ENCODE measurements at regions not wholly inside any gene's neighbourhood (a gene's known extent, or its start where the extent isn't known, plus 50 kb on each side); places are given as distances from the start of the nearest gene placed in this dataset.
"Not testable (repeated sequence)": the region's sequence is repeated elsewhere in the genome, so short reads cannot be mapped to it uniquely, and the experiment has no call there.

DNA sequence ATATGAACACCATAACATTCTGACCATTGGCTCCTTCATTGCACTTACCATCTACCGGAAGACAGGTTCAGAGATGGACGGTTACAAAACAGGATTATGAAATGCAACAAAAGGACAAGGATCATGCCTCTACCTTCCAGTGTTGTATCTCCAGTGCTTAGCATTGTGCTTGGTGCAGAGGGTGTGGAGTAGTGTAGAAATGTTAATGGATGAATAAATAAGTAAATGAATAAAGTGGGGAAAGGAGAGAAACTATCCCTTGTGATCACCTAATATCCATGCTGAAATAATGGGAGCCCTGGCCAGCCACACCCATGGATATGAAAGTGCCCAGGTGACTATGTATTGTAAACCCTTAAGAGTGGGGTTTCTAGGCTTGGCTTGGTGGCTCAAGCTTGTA lies 344.8 kb upstream of the LMCD1 start:
- ATAC-seq (ENCODE audit: low FRiP score) (no peak), DNase-seq (ENCODE audit: low spot score) (no peak)
- TF ChIP-seq CTCF (IDR thresholded peaks at IDR 0.05), result no peak

DNA sequence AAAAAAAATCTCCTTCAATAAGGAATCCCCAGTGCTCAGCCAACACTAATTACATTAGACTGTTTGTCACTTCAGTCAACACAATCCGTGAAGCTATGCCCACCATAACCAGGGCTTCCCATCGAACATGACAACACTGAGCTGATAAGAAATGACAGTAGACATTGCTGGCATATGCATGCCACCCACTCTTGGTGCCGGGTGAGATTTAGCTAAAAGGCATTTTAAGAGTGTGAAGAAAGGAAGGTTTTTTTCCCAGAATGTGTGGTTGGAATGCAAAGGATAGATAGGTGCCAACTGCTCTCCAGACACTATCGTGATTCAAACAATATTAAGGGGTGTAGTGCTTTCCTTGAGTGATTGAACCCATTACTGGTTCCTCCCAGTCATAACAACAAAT lies 344.0 kb upstream of the LMCD1 start:
- TF ChIP-seq CTCF (IDR thresholded peaks at IDR 0.05), result no peak
- no peak for DNase-seq (ENCODE audit: low spot score)
- no peak for ATAC-seq (ENCODE audit: low FRiP score)

- TF ChIP-seq CTCF (IDR thresholded peaks at IDR 0.05), result no peak
- DNase-seq (ENCODE audit: low spot score) (no peak), ATAC-seq (ENCODE audit: low FRiP score) (no peak)
Observed at GRCh38 chr3:8164145-8164544, 337.5 kb upstream of the LMCD1 start.

- TF ChIP-seq CTCF (IDR thresholded peaks at IDR 0.05), result no peak
- ATAC-seq (ENCODE audit: low FRiP score), result no peak
Observed at GRCh38 chr3:8166014-8166413, 335.6 kb upstream of the LMCD1 start.

GRCh38 chr3:8170971-8171508 lies 330.6 kb upstream of the LMCD1 start:
- TF ChIP-seq CTCF (IDR thresholded peaks at IDR 0.05), result no peak
- ATAC-seq (ENCODE audit: low FRiP score), result no peak
- DNase-seq (ENCODE audit: low spot score), result no peak

More at GRCh38 chr3:8166014-8166413, 335.6 kb upstream of the LMCD1 start:
- DNase-seq (ENCODE audit: low spot score), result no peak

GRCh38 chr3:8173892-8174291 lies 327.7 kb upstream of the LMCD1 start:
- ATAC-seq (ENCODE audit: low FRiP score), result no peak
- no peak for DNase-seq (ENCODE audit: low spot score)
- no peak for TF ChIP-seq CTCF (IDR thresholded peaks at IDR 0.05)

DNA sequence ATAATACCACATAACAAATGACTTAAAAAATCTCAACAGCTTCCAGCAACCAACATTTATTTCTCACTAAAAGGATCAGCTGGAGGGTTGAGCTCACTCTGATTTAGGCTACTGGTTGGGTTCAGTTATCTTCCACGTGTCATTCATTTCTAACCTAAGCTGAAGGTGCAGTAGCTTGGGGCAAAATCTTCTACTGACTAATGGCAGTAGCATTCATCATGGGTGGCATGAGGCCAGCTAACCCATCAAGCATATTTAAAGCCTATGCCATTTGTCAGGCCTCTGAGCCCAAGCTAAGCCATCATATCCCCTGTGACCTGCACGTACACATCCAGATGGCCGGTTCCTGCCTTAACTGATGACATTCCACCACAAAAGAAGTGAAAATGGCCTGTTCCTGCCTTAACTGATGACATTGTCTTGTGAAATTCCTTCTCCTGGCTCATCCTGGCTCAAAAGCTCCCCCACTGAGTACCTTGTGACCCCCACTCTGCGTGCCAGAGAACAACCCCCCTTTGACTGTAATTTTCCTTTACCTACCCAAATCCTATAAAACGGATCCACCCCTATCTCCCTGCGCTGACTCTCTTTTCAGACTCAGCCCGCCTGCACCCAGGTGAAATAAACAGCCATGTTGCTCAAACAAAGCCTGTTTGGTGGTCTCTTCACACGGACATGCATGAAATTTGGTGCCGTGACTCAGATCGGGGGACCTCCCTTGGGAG lies 324.7 kb upstream of the LMCD1 start:
- ATAC-seq (ENCODE audit: low FRiP score); DNase-seq (ENCODE audit: low spot score): not testable (repeated sequence)

GRCh38 chr3:8178516-8178915 lies 323.1 kb upstream of the LMCD1 start:
- not testable (repeated sequence) for DNase-seq (ENCODE audit: low spot score); ATAC-seq (ENCODE audit: low FRiP score)

Measured in omental fat pad (tissue), 3 donors.